ENCODE measurements at regions not wholly inside any gene's neighbourhood (a gene's known extent, or its start where the extent isn't known, plus 50 kb on each side); places are given as distances from the start of the nearest gene placed in this dataset.

DNA sequence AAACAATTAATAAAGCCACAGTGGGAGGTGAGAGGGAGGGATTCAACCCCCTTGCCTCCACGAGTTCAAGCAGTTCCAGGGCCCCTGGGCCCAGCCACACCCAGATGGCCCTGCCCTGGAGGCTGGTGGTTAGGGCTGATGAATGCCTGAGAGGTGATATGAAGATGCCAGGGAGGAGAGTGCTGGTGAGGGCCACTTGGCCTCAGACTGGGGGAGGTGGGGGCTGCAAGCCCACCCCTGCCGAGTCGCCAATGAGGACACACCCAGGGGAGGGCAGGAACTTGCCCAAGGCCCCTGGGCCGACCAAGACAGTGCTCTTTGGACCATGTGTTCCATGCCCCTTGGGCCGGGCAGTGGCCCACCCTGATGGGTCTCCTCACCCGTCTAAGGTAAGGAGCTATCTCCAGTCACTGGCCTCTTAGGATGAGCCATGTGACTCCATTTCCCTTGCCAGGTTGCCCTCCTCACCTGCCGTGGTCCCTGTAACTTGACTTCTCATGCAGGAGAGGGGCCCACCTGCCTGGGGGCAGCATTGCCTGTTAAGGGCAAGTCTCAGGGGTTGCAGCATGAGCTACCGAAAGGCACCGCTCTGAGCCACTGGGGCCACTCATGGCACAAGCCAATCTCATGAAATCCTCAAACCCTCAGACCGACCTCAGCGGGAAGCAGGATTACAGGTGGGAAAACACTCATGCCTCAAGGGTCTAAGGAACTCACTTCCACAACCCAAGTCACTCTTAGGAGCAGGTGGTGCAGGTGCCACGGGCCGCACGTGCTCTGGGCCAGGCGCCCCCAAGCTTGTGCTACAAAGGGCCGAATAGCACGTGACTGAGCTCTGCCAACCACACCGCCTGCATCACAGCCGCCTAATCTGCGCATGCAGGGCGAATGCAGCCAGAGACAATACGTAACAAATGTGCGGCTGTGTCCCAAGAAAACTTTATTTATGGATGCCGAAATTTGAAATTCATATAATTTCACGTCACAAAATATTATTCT lies 147.4 kb upstream of the MLN start:
- DNase-seq: no peak

DNA sequence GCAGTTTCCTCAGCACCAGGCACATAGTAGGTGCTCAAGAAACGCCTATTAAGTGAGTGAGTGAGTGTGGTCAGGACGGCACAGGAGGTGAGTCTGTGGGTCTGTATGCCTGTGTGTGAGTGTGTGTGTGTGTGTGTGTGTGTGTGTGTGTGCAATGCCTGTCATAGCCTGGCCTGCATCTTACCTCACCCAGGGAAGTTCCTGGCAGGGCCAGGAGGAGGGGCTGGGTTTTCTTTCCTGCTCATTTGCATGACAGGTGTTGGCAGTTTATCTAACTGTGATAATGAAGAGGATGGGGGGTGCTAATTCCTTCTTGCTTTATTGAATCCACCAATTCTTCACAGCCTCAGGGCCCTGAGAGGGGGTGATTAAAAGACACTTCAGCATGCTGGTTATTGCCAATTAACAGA lies 146.7 kb upstream of the MLN start:
- DNase-seq: no peak

DNA sequence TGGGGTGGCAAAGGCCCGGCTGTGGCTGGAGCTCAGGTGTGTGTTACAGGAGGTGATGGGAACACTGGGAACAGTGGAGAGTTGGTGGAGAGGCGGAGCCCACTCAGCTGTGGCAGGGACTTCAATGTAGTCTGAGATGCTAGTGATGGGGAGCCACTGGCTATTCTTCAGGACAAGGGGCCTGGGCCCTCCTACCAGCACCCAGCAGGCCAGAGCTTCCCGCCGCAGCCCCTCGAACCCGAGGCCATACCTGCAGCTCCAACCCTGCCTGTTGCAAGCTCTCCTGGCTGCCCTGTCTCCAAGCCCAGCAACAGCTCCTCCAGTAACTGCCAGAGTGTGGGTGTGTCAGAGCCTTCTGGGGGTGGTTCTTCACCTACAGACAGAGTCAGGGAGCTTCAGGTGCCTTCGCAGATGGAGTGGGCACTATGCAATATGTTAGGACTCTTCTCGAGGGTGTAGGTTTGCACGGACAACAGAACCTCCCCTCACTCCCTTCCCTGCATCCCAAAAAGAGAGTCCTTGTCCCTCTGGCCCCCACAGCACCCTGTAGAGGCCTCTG lies 146.2 kb upstream of the MLN start:
- no peak for DNase-seq

DNA sequence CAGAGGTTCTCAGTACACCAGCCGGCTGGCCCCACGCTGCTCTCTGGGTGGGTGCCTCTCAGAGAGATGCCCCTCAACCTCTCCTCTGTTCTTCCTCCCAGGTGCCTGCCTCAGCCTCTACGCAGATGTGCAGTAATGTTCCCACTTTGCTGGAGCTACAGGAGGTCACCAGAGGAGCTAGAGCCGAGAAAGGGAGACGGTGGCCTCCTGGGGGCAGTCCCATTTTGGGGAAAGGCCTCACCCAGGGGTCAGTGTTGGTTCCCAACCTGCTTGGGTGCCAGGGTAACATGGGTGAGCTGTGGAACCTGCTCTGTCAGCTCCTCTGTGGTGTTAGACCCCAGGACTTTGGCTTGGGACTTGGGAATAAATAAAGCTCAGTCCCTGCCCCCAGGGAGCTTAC lies 145.3 kb upstream of the MLN start:
- DNase-seq: no peak

GRCh38 chr6:33947916-33948594 lies 144.3 kb upstream of the MLN start:
- DNase-seq: no peak

GRCh38 chr6:33947047-33947446 lies 143.2 kb upstream of the MLN start:
- no peak for DNase-seq

- no peak for DNase-seq
Measured at GRCh38 chr6:33945931-33946330, 142.1 kb upstream of the MLN start.

GRCh38 chr6:33944686-33945411 lies 141.0 kb upstream of the MLN start:
- no peak for DNase-seq

DNA sequence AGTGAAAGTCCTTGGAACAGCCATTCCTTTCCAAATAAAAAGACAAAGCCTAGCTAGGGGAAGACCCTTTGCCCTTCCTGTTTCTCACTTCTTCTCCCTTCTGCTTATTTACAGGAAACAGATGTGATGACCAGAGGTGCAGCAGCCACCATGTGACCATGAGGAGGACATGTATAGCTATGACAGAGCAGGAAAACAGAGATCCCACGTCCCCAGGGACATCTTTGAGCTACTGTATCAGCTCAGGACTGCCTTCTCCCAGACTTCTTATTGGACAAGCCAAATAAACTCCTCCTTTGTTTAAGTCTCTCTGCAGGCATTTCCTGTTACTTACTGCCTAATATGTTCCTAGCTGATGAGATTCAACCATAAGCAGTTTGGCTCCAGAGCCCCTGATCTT lies 133.1 kb upstream of the MLN start:
- peak; percentile 51 to 77 (median 73) for DNase-seq

GRCh38 chr6:33935439-33936080 lies 131.8 kb upstream of the MLN start:
- DNase-seq: no peak

DNA sequence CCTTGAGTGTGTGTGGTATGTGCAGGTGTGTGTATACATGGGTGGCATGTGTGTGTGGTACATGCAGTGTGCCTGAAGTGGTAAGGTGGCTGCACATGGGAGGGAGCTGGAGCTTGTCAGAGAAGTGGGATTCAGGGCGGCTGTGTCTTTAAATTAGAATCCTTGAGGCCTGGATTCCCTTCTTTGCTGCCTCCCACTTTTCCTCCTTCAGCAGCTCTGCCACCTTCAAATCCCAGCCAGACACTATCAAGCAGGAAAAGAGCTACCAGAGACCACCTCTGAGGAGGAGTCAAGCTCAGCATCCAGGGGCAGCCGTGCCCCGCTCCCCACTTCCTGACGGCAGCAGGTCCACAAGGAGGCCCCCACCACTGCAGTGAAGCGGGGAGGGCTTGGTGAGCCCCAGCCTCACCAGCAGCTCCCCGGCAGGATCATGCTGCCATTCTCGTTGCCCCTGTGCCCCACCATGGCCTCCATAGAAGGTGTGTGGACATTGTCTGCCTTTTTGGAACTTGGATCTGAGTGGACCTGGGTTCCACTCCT lies 131.0 kb upstream of the MLN start:
- DNase-seq: no peak

GRCh38 chr6:33933101-33933500 lies 129.3 kb upstream of the MLN start:
- no peak for DNase-seq

GRCh38 chr6:33931799-33932198 lies 128.0 kb upstream of the MLN start:
- no peak for DNase-seq

DNA sequence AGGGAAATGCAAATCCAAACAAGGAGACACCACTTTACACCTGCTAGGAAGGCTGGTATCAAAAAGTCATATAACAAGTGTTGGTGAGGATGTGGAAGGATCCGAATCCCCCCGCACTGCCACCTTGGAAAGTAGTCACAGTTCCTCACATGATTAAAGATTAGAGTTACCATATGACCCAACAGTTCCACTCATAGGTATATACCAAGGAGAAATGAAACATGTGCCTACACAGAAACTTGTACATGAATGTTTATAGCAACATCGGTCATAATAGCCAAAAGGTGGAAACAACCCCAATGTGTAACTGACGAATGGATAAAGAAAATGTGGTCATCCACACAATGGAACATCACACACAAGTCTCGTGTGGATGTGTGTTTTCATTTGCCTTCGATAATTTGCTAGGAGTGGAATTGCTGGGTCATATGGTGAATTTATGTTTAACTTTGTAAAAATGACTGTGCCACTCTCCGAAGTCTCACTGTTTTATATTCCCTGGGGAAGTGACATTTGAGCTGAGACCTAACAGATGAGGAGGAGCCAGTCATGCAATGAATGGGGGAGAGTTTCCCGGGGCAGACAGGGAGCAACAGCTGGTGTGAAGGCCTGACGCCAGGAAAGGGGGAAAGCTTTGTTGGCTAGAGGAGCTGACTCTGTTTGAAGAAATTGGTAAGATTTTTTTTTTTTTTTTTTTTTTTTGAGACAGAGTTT lies 125.9 kb upstream of the MLN start:
- no peak for DNase-seq

GRCh38 chr6:33927616-33928015 lies 123.8 kb upstream of the MLN start:
- DNase-seq: peak; percentile 55 to 79 (median 70)

DNA sequence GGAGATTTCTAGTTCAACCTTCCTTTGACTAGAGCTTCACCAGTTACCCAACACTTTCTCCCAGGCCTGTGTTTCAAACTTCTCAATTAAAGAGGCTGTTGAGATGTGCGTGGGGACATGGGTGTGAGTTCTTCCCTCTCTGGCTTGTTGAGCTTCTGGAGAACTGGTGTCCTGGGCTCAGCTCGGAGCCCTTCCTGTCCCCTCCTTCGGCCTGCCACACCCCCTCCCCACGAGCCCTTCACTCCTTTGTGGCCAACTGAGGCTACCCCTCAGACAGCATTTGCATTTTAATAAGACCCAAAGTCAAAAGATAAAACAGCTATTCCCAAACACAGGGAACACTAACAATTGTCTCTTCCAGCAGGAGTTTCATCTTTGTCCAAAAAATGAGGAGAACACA lies 123.3 kb upstream of the MLN start:
- no peak for DNase-seq

- DNase-seq: peak in 1 of 4 experiments; percentile 11
Measured at GRCh38 chr6:33926451-33926850, 122.6 kb upstream of the MLN start.

- DNase-seq: no peak
Measured at GRCh38 chr6:33925936-33926335, 122.1 kb upstream of the MLN start.

- no peak for DNase-seq
Measured at GRCh38 chr6:33925210-33925609, 121.4 kb upstream of the MLN start.

- DNase-seq: peak; percentile 24 to 66 (median 48)
Measured at GRCh38 chr6:33924681-33925080, 120.9 kb upstream of the MLN start.

- DNase-seq: no peak
Measured at GRCh38 chr6:33923857-33924514, 120.2 kb upstream of the MLN start.

Data from suppressor macrophage (primary cell).